NCI-H128 (cell line): ENCODE measurements at regions not wholly inside any gene's neighbourhood (a gene's known extent, or its start where the extent isn't known, plus 50 kb on each side); places are given as distances from the start of the nearest gene placed in this dataset.
"Not testable (repeated sequence)": the region's sequence is repeated elsewhere in the genome, so short reads cannot be mapped to it uniquely, and the experiment has no call there.

Experiments
- DNase-seq: peaks from one replicate; lab custom pipeline; 2025; ENCODE audit not compliant: unreplicated experiment; lab: John Stamatoyannopoulos, UW

DNA sequence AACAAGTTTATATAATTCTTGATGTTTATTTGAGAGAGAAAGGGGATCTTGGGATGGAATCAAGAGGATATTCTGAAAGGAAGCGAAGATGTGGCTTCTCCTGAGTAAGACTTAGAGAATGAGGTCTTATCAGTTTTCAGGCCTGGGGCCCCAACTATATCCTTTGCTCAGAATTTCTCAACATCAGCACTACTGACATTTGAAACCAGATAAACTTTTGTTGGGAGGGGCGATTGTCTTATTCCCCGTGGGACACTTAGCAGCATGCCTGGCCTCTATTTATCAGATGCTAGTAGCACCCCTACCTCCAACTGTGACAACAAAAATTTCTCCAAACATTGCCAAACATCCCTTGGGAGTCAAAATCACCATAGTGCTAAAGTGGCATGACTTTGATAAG, 567.7 kb downstream of the MAT2B start:
- DNase-seq, result no peak

DNA sequence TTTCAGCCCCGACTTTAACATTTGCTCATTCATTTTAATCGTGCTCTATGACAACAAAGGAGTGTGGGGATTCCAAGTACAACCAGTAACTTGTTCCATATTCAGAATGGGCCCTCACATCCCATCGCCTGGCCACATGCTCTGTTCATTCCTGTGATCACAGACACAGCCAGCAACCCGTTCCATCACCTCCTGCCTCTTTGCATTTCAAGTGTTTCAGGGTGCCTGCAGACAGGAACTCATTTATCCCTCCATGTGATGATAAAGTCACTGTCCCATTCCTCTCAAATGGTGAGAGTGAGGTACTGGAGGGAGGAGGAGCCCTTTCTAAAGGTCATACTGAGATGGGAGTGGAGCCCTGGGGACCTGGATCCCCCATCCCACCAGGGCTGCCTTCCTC, 571.1 kb downstream of the MAT2B start:
- DNase-seq, result no peak

DNA sequence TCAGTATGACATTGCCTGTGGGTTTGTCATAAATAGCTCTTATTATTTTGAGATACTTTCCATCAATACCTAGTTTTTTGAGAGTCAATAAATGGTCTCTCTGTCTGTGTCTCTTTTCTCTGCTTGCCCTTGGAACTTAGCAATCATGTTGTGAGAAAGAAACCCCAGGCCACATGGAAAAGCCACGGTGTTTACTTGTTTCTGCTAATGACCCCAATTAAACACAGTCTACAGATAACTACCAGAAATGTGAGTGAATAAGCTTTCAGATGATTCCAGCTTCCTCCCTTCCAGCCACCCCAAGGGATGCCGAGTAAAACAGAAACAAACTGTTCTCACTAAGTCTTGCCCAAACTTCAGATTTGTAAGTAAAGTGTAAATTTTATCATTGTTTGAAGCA, 584.9 kb downstream of the MAT2B start:
- no peak for DNase-seq

DNA sequence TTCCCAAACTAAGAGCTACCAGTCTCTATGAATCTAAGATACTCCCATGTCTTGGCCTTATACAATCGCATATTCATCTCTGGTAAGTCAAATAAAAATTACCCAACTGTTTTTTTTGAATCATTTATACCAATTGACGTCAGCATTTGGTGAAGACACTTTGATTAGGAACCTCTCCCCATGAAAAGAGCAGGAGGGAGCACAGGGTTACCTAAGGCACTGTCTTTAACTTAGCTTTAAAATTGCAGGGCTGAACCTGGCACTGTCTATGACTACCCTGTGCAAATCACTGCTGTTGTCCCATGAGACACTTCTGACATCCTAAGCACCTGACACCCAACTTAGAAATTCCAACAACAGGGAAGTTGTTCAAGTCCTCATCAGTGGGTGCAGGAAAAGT, 586.4 kb downstream of the MAT2B start:
- no peak for DNase-seq

DNA sequence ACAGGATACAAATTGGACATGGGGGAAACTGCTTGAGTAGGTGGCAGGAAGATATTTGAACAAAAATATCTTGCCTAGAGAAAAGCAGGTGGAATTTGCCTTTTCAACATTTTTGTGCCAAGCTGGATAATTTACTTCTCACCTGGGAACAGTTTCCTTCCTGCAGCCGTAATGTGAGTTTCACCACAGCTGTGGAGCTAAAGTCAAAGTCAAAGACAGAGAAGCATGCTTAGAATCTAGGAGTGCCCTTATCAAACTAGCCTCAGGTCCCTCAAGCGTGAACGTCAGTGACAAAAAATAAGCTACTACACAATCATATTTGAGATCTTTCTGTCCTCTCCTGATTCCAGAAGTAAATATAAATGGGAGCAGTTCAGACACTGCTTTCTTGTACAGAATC, 588.9 kb downstream of the MAT2B start:
- DNase-seq, result no peak

DNA sequence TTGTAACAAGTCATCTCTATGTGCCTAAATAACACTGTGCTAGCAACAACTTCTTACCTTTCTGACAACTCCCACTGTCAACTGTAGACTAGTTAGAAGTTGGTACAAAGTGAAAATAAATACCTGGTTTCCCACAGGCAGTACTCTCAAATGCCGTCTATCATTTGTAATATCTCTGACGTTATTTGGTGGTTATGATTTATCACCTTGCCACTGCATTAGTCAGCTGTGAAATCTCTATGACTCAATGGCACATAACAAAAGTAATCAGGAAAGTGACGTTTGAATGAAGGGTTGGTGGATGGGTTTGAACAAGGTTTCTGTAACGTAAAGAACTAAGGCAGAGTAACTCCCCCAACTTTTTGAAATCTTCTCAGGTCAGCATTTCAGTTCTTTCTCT, 592.3 kb downstream of the MAT2B start:
- DNase-seq, result no peak

DNA sequence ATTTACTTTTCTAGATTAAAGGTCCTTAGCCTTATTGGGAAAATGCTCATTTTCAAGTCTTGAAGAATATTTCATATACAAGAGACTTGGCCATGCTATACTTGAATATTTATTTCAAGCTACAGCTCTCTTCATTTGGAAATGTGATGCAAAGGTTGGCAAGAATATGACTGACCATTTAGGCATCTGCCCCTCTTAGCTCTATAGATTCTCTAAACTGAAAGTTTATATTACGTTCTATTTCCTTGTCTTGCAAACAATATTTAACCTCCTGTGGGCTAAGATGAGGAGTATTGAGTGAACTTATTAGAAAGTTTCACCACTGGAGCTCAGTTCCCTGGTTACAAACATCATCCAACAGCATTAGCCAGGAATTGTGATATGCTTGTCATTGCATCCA, 593.1 kb downstream of the MAT2B start:
- no peak for DNase-seq

DNA sequence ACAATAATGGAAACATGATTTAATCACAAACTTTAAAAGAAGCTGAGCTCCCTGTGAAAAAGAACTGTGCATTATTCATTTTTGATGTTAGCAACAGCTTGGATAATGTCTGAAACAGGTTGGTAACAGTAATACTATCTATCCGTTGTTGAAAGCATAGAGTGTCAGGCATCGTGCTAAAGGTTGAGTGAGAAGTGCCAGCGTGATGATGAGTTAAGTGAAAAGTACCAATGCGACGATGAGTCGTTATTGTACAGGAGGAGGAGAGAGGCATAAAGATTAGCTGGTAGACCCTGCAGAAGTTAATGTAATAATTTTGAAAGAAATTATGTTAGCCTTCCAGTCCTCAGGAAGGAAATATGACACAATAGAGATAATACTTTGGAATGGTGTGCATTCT, 593.6 kb downstream of the MAT2B start:
- no peak for DNase-seq

DNA sequence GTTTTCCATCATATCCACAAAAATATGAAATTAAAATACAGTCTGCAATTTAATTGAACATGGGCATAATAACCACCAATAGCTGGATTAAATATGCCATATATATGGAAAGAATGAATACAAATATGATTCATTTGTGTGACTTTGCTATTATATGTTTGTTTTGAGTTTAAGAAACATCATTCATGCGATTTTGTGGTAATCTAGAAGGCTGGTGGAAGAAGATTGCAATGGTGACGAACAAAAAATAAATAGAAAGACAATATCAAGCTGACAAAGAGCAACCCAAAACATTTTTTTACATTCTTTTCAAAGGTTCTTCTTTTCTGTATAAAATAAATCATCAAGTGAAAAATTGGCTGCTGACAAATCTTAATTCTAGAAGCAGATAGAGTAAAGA, 610.0 kb downstream of the MAT2B start:
- no peak for DNase-seq

DNA sequence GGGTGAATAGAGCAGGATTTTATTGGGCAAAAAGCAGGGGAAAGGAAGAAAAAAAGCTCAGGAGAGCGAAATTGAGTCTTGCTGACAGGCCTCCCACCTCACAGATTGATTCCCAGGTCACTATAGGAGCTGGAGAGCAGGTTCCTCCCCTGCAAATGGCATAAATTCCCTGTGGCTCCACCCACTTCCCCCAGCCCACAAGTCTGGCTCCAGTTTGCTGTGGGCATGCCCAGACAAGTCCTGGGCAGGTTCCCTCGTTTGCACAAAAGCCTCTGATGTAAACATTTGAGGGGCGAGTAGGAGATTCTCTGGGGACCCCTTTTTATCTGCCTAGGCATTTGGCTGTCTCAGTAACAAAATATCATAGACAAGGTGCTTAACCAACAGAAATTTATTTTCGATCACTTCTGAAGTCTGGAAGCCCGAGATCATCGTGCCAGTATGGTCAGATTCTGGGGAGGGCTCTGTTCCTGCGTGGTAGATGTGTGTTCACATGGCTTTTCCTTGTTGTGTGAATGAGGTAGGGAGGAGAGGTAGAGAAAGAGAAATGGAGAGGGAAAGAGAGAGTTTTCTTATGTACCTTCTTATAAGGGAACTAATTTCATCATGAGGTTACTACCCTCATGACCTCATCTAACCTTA, 614.5 kb downstream of the MAT2B start:
- DNase-seq, result no peak

DNA sequence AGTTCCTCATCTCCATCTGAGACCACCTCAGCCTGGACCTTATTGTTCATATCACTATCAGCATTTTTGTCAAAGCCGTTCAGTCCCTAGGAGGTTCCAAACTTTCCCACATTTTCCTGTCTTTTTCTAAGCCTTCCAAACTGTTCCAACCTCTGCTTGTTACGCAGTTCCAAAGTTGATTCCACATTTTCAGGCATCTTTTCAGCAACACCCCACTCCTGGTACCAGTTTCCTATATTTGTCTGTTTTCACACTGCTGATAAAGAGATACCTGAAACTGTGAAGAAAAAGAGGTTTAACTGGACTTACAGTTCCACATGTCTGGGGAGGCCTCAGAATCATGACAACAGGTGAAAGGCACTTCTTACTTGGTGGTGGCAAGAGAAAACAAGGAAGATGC, 622.1 kb downstream of the MAT2B start:
- no peak for DNase-seq

DNA sequence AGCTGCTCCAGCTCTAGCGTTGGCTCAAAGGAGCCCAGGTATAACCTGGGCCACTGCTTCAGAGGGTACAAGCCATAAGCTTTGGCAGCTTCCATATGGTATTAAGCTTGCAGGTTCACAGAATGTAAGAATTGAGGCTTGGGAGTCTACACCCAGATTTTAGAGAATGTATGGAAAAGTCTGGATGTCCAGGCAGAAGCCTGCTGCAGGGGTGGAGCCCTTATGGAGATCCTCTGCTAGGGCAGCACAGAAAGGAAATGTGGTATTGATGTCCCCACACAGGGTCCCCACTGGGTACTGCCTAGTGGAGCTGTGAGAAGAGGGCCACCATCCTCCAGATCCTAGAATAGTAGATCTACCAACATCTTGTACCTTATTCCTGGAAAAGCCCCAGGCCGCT, 626.9 kb downstream of the MAT2B start:
- DNase-seq, result no peak

DNA sequence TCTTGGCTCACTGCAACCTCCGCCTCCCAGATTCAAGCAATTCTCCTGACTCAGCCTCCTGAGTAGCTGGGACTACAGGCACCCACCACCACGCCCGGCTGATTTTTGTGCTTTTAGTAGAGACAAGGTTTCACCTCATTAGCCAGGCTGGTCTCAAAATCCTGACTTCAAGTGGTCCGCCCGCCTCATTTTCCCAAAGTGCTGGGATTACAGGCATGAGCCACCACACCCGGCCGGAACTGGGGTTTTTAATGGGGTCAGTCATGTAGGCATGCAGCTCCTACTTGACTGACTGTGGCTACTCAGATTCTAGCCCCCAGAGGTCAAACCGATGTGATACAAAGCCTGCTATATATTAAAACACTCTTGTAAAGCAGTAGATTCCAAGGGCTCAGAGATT, 631.7 kb downstream of the MAT2B start:
- no peak for DNase-seq

DNA sequence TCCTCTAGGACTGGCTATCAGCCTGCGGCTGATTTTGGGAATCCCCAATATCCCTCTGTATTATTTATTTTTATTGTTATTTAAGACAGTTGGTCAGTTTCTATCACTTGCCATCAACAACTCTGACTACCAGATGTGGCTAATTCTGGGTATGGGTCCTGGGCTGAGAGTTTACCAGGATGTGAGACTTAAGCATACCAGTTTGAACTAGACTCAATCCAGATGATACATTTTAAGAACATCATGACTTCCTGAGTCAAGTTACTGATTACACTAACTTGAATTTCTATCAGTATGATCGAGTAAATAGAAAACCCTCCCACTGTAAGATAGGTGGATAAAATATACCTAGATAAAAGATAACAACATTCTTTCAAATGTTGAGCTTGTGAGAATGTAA, 634.0 kb downstream of the MAT2B start:
- DNase-seq, result no peak

DNA sequence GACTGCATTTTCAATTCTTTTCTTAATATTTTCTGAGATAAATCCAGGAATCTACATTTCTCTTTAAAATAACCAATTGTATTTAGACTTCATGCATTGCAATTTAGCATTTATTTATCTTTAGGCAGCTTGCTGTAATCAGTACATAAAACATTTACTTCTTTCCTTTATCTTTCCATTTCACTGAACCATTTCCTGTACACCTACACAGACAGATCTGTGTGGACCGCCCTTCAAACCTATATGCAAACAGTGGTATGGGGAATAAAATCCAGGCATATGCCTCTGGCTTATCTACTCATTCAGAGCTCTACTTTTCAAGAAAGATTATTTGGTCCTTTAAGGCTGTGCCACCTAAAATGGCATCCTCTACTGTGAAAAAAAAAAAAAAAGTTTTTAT, 640.0 kb downstream of the MAT2B start:
- no peak for DNase-seq

DNA sequence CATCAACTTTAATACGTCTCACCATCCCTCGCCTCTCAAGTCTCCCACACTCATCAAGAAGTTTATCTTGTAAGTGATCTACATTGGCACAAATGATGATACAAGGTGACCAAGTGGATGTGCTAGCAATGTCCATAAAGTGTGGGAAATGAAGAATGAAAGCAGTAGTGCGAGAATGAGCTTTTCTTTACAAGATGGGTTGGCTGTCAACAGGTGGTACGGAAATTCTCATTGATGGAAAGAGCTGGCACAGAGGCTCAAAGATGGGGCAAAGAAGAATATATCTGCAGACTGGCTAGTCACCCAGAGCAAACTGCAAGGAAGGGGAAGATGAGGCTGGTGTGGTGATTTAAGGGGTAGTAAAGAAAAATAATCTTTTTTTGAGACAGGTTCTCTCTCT, 640.8 kb downstream of the MAT2B start:
- no peak for DNase-seq

DNA sequence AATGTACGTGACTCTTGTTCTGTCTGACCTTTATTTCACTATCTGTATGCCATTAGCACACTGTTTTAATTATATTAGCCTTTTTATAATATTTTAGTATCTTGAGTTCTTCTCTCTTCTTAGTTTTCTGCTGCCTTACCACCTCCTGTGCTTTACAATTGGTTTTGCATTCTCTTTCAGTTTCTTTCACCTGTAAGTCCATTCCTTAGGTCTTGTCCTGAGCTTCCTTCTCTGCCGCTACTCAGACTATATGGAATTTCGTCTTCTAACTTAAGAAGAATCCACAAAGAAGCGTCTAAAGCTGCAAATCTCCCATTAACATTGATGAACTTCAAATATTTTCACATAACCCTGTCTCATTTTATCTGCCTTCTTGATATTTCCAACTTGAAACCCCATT, 642.9 kb downstream of the MAT2B start:
- no peak for DNase-seq

DNA sequence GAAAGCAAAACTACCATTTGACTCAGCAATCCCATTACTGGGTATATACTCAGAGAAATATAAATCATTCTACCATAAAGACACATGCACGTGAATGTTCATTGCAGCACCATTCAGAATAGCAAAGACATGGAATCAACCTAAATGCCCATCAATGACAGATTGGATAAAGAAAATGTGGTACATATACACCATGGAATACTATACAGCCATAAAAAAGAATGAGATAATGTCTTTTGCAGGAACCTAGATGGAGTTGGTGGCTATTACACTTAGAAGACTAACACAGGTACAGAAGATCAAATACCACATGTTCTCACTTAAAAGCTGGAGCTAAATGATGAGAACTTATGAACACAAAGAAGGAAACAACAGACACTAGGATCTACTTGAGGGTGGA, 647.1 kb downstream of the MAT2B start:
- DNase-seq, result not testable (repeated sequence)

DNA sequence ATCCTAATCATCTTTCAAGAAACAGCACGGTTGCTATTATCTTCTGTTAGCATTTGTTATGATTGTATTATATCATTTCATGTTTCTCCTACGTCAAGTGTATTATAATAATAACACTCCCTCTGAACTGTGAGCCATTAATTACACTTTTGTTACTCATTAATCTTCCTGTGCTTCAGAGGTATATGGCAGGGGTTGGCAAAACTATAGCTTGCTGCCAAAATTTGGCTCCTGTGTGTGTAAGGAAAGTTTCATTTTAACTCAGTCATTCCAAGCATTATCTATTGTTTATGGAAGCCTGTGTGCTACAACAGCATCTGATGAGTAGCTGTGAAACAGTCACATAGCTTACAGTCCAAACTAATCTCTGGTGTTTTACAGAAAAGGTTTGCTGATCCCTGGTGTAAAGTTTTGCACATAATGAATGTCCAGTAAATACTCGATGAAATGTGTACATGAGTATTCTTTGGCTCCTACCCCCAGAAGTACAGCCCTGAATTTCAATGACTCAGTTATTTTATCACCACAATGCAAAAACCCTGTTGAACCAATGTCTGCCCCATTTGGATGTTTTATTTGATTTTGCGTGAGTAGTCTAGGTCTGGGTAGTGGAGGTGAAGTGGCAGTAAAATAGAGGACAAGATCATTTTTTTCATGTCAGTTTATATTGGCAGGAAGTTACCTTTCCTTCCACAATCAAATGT, 648.2 kb downstream of the MAT2B start:
- DNase-seq, result no peak

DNA sequence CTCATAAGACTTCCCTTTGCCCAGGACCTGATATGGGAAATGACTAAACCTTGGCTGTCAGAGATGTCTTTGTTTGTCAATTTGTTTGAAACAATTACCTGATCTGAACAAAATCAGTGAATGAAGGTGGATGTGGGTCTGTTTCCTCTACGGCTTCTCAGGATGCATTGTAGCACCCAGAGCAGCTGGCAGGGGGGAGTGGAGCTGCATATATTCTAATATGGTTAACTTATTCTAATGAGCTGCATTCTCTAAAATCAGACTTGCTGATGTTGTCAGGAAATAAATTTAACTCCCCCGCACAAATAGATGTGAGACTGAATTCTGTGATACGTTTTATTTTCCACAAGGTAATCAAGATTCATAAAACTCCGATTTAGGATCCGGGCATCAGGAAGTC, 665.4 kb downstream of the MAT2B start:
- no peak for DNase-seq

DNA sequence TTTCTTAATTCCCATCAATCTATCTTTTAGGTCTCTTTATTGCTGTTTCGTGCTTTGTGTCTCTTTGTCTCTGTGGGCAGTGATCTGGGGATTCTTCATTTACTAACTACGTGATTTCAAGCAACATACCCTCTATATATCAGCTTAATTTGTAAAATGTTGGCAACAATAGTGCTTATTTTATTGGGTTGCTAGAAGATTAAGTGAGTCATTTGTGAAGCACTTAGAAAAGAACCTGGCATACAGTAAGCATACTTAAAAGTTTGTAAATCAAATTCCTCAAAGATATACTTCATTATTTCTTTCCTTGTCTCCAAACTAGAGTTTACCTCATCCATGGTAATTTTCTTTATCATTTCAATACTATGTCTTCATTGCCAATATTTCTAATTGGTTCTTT, 669.7 kb downstream of the MAT2B start:
- no peak for DNase-seq

DNA sequence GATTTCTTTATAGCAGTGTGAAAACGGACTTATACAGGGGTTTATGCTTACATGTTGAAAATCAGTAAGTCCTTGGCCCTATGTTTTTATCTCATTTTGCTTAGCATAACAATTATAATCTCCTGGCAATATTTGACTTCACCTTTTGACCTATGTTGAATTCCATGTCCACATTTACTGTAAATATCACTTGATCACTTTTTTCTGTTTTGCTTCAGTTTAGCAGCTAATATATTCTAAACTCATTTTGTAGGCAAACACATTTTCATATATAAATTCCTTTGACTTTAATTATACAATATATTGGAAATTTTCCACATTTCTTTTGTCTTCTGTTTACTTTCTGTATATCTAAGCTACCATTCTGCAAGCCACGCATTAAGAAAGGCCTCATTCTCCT, 674.0 kb downstream of the MAT2B start:
- DNase-seq, result no peak

DNA sequence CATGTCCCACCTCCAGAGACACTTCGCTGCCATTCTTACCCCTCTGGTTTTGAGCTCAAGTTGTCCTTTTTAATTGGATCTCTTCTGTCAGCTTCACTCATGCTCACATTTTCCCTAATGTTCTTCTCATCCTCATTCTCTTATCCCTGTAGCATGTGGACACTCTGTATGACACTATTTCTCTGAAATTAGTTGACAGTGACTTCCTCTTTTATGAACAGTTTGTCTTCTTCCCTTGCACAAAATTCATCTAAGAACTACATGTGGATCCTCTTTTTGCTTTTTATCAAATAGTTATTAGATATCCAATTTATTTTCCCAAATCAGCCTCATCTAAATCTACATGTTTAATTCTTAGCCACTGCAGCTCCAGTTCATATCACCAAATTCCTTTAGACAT, 676.2 kb downstream of the MAT2B start:
- DNase-seq, result no peak
